Parathyroid adenoma (tissue), 2 donors: ENCODE measurements at regions not wholly inside any gene's neighbourhood (a gene's known extent, or its start where the extent isn't known, plus 50 kb on each side); places are given as distances from the start of the nearest gene placed in this dataset.

Experiments used
- H2AFZ ChIP-seq: fragments of 300-600 bp; sonication (generic); one replicate; pipeline ENCODE4 v1.7.0; 2017; ENCODE audit warnings: antibody characterized with exemption, mild to moderate bottlenecking
- H3K27ac ChIP-seq: fragments of 300-600 bp; sonication (generic); one replicate; pipeline ENCODE4 v1.7.0; 2017
- H3K27me3 ChIP-seq: fragments of 300-600 bp; sonication (generic); one replicate; pipeline ENCODE4 v1.7.0; 2017; ENCODE audit warnings: low read length; ENCODE audit not compliant: control insufficient read depth, insufficient read depth
- H3K36me3 ChIP-seq: fragments of 300-600 bp; sonication (generic); one replicate; pipeline ENCODE4 v1.7.0; 2017; ENCODE audit warnings: low read length; ENCODE audit not compliant: control insufficient read depth, insufficient read depth
- H3K4me1 ChIP-seq: fragments of 300-600 bp; sonication (generic); one replicate; pipeline ENCODE4 v1.7.0; 2017; ENCODE audit warnings: control low read depth
- H3K4me2 ChIP-seq: fragments of 300-600 bp; sonication (generic); one replicate; pipeline ENCODE4 v1.7.0; 2017; ENCODE audit warnings: low read length
- H3K4me3 ChIP-seq: fragments of 300-600 bp; sonication (generic); one replicate; pipeline ENCODE4 v1.7.0; 2017; ENCODE audit warnings: low read depth, low read length
- H3K79me2 ChIP-seq: fragments of 300-600 bp; sonication (generic); one replicate; pipeline ENCODE4 v1.7.0; 2017; ENCODE audit warnings: control low read depth
- H3K9ac ChIP-seq: fragments of 300-600 bp; sonication (generic); one replicate; pipeline ENCODE4 v1.7.0; 2017; ENCODE audit warnings: mild to moderate bottlenecking
- H3K9me3 ChIP-seq: fragments of 300-600 bp; sonication (generic); one replicate; pipeline ENCODE4 v1.7.0; 2017; ENCODE audit warnings: low read length; ENCODE audit not compliant: control insufficient read depth
- TF ChIP-seq, protein P1 (sequence below): fragments of 300-600 bp; sonication (generic); IDR thresholded peaks from one replicate; pipeline ENCODE4 v1.7.0; 2017; ENCODE audit warnings: antibody characterized with exemption, mild to moderate bottlenecking
- donor health status: primary hyperparathyroidism.

- Histone ChIP-seq H3K4me2 (no peak overlapping the region), H3K4me1 (no peaks in the 10 kb centered on the region), H3K9me3 (no peaks in the 10 kb centered on the region), H3K27ac (no peak overlapping the region), H3K4me3 (no peak overlapping the region), H3K9ac (no peak overlapping the region), H2AFZ (no peak overlapping the region), H3K79me2 (no peaks in the 10 kb centered on the region), H3K27me3 (no peaks in the 10 kb centered on the region), H3K36me3 (no peaks in the 10 kb centered on the region)
- TF ChIP-seq, protein P1, sequence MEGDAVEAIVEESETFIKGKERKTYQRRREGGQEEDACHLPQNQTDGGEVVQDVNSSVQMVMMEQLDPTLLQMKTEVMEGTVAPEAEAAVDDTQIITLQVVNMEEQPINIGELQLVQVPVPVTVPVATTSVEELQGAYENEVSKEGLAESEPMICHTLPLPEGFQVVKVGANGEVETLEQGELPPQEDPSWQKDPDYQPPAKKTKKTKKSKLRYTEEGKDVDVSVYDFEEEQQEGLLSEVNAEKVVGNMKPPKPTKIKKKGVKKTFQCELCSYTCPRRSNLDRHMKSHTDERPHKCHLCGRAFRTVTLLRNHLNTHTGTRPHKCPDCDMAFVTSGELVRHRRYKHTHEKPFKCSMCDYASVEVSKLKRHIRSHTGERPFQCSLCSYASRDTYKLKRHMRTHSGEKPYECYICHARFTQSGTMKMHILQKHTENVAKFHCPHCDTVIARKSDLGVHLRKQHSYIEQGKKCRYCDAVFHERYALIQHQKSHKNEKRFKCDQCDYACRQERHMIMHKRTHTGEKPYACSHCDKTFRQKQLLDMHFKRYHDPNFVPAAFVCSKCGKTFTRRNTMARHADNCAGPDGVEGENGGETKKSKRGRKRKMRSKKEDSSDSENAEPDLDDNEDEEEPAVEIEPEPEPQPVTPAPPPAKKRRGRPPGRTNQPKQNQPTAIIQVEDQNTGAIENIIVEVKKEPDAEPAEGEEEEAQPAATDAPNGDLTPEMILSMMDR = no peak
These were observed 406.4 kb downstream of the KCNRG start for GRCh38 chr13:50421473-50422130.

DNA sequence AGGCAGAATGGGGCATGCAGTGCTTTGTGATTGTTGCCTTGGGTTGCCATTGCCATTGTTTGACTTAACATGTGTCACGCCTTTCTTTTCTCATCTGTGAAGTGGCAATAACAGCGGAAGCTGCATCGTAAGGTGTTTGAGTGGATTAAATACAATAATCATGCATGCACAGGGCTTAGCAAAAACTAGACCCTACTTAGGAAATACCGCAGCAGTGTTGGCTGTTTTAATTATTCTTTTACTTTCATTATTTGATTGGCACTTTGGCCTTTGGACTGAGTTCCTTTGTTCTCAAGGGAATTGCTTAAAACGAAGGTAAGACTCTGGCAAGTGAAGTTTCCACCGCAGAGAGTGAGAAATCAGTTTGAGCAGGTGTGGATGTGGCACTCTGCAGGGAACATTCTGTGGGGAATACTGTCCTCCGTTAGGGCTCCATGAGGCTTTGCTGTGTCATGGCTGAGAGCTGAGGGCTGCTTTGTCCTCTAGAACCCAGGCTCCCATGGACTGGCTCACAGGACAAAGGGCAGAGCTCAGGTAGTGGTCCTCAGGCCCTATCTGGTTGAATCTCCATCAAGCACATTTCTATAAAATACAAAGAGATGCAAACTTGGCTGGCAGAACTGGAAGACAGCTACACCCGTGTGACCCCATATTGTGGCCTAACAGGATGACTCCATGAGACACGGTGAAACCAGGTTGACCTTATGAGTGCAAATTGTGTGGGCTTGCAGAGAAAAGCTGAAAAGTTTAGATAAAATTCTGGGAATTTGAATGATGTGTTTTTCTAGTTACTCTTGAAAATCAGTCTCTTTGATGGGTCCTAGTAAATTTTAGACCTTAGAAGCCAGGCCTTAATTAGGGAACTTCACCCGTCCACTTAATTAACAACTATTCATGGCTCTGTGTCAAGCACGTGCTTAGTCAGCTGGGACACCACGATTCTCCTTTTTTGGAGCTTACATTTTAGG is 407.2 kb downstream of the KCNRG start:
- H3K9me3 ChIP-seq = no peaks in the 10 kb centered on the region
- no peak overlapping the region for H3K4me2 ChIP-seq
- H3K9ac ChIP-seq = no peak overlapping the region
- H3K27me3 ChIP-seq = no peaks in the 10 kb centered on the region
- H2AFZ ChIP-seq = no peak overlapping the region
- TF ChIP-seq, protein P1 = no peak
- H3K36me3 ChIP-seq = no peaks in the 10 kb centered on the region
- no peaks in the 10 kb centered on the region for H3K4me1 ChIP-seq
- no peak overlapping the region for H3K4me3 ChIP-seq
- H3K79me2 ChIP-seq = no peaks in the 10 kb centered on the region
- no peak overlapping the region for H3K27ac ChIP-seq

- no peaks in the 10 kb centered on the region for H3K4me1 ChIP-seq
- H3K27ac ChIP-seq = no peak overlapping the region
- H3K4me3 ChIP-seq = no peak overlapping the region
- TF ChIP-seq, protein P1 = no peak
- H3K4me2 ChIP-seq = no peak overlapping the region
- no peaks in the 10 kb centered on the region for H3K9me3 ChIP-seq
- H3K9ac ChIP-seq = no peak overlapping the region
- no peaks in the 10 kb centered on the region for H3K36me3 ChIP-seq
- H2AFZ ChIP-seq = no peak overlapping the region
- H3K79me2 ChIP-seq = no peaks in the 10 kb centered on the region
- no peaks in the 10 kb centered on the region for H3K27me3 ChIP-seq
These were observed 409.7 kb downstream of the KCNRG start for GRCh38 chr13:50424993-50425392.

- no peaks in the 10 kb centered on the region for H3K4me1 ChIP-seq
- H3K27me3 ChIP-seq = no peaks in the 10 kb centered on the region
- no peak overlapping the region for H3K9ac ChIP-seq
- no peaks in the 10 kb centered on the region for H3K36me3 ChIP-seq
- H2AFZ ChIP-seq = no peak overlapping the region
- H3K79me2 ChIP-seq = no peaks in the 10 kb centered on the region
- H3K4me2 ChIP-seq = no peak overlapping the region
- no peaks in the 10 kb centered on the region for H3K9me3 ChIP-seq
- no peak overlapping the region for H3K27ac ChIP-seq
- TF ChIP-seq, protein P1 = no peak
- no peak overlapping the region for H3K4me3 ChIP-seq
These were observed 410.5 kb downstream of the KCNRG start for GRCh38 chr13:50425772-50426171.
